ENCODE measurements at regions not wholly inside any gene's neighbourhood (a gene's known extent, or its start where the extent isn't known, plus 50 kb on each side); places are given as distances from the start of the nearest gene placed in this dataset.
A peak's percentile ranks its signal among the peaks of the same experiment; 100 is the strongest.
"Not testable (repeated sequence)": the region's sequence is repeated elsewhere in the genome, so short reads cannot be mapped to it uniquely, and the experiment has no call there.

DNA sequence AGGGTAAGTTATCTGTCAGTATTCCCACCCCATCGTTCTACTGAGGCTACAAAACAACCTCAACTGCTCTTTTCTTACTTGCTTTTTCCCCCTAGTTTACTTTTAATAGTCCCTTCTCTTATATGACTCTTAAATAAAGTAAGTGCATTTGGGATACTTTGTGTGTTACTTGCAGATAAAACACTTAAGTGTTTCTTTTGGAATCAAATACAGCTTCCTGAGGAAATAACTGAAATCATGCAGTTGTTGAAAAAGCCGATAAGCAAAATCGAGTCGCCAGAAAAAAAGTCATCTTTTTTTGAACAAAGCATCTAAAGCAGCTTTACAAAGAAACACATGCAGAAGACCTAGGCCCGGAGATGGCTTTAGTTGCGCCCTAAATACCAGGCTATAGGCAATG is 53.5 kb upstream of the EPB41L4A start:
- DNase-seq (ENCODE audit: low read depth in 3 of 3) = no peak

DNA sequence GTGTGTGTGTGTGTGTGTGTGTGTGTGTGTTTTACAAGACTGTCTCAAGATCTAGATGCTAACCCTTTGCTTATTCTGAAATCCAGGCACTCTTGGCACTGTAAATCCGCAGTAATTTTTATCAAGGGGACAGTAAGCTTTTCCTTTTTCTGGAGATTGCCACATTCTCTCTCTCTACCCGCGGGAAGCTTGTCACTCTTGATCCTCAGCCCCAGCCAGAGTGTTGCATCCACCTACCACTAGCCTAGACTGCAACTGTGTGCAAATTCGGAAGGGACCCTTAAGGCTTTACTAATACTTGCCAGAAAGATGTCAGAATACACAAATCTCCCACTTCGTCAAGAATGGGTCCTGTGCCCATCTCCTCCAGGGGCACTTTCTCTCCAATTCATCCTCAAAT is 54.9 kb upstream of the EPB41L4A start:
- DNase-seq (ENCODE audit: low read depth in 3 of 3) = no peak

DNA sequence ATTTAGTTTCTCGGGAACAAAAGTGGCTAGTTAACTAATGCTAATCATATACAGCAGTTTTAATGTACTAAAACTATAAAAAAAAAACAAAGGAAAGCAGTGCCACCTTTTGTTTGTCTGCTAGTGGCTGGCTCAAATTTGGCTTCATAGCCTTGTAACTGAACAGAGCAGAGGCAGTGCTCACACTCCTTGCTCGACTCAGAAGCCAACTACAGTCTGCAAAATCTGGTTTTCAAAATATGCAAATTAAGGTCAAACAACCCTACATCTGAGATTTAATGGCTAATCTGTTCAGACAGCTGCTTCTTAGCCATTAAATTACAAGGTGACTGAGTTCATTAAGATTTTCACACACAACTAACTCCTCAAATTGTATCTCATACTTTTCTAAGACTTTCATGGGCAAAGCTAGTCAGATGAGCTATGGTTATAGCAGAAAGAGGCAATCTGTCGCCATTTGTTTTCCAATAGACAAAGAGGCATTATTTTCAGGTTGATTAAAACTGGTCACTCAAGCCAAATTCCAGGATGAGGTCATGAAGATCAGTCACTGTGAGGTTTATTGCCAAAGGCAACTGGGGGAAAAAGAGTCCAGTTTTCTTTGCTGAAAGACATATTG is 56.8 kb upstream of the EPB41L4A start:
- no peak for DNase-seq (ENCODE audit: low read depth in 3 of 3)

DNA sequence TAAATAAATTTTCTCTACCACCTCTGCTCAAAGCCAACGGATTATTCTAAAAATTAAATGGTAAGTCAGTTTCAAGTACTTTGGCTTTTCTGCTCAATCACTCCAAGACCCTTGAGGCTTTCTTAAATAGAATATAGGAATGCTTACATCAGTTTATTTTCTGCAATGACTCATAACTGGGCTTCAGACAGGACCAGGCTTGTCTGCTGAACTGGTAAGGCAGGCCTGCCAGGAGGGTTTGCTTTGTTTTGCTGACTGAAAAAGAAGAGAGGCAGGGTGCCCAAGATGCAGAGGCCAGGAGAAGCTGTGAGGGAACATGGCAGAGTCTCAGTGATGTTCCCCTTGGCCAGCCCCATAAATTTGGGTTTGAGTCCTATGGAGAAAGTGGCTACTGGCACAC is 60.3 kb upstream of the EPB41L4A start:
- no peak for DNase-seq (ENCODE audit: low read depth in 3 of 3)

DNA sequence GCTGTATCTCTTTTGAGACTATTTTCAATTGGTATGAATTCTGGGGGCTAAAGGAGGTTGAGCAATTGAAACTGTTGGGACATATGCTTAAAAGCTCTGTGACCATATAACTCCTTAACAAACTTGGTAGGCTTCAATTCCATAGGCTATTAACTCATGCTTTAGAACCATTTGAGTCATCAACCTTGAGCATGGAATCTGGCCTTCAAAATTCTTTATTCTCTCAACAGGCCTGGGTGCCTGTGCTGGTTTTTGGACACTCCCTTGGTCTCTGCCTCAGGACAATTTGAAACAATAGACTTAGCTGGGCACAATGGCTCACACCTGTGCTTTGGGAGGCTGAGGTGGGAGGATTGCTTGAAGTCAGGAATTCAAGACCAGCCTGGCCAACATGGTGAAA is 61.4 kb upstream of the EPB41L4A start:
- DNase-seq (ENCODE audit: low read depth in 3 of 3) = no peak

DNA sequence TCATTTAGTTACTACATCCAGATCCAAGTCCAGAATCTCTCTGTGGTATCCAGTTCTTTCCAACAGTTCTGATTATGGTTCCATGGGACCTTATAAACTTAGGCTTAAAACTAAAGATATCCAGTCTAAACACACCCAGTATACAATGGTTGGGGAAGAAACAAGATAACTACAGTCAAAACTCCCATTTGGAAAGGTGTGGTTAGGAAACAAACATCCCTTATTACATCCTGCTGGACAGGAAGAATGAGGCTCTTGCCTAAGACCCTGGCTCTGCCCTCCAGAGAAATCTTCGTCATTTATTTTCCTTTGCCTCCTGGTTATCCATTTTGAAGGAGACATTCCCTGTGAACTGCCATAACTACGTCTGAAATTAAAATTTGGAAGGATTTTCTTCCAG is 64.6 kb upstream of the EPB41L4A start:
- no peak for DNase-seq (ENCODE audit: low read depth in 3 of 3)

DNA sequence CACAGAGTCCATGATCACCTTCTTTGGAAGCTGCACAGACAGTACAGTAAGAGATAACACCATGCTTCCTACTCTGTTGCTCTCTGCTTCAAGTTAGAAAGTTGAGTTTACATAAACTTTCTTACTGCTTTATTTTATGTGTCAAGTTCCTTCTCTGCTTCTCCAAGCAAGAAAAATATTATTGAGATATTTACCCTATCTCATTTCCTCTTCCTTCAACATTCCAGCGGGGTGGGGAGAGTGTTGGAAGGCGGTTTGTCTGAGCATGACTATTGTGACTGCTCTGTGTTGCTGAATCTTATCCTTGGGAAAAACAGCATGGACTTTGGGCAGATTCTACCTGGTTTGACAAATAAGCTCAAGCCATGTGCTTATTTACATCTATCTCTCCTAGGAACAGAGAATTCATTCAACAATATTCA is 66.9 kb upstream of the EPB41L4A start:
- DNase-seq (ENCODE audit: low read depth in 3 of 3) = no peak

DNA sequence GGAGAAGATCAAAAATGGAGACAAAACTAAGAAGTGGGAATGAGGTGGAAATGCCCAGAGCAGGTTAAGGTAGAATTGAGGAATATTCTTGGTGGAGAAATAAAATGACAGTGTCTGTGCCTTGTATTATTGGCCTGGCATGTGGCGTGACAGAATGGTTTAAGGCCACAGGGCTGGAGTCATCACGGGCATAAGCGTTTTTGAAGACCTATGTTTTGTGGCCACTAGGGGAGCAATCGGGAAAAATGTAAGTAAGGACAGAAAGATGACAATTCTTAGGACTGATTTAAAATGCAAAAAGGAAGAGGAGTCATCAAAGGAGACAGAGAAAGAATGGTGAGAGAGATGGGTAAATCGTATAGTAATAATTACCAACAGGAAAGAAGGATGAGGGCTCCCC is 72.2 kb upstream of the EPB41L4A start:
- DNase-seq (ENCODE audit: low read depth in 3 of 3) = no peak

DNA sequence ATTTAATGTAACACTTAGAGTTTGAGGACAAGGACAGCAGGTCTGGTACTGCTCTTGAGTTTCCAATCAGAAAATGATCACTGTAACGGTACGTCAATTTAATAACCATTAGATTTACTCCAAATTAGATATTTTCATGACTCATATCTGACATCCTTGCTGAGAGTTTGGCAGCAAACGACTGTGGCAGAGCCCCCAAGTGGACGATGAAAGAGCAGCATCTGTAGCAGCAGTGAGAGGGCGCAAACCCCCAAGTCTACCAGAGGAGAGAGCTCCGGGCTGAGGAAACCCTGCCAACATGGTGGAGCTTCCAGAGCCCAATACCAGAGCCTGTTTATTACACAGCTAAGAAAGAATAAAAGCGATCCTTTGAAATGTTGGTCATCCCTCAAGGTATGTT is 73.2 kb upstream of the EPB41L4A start:
- peak in 1 of 3 experiments; percentile 18 for DNase-seq (ENCODE audit: low read depth in 3 of 3)

DNA sequence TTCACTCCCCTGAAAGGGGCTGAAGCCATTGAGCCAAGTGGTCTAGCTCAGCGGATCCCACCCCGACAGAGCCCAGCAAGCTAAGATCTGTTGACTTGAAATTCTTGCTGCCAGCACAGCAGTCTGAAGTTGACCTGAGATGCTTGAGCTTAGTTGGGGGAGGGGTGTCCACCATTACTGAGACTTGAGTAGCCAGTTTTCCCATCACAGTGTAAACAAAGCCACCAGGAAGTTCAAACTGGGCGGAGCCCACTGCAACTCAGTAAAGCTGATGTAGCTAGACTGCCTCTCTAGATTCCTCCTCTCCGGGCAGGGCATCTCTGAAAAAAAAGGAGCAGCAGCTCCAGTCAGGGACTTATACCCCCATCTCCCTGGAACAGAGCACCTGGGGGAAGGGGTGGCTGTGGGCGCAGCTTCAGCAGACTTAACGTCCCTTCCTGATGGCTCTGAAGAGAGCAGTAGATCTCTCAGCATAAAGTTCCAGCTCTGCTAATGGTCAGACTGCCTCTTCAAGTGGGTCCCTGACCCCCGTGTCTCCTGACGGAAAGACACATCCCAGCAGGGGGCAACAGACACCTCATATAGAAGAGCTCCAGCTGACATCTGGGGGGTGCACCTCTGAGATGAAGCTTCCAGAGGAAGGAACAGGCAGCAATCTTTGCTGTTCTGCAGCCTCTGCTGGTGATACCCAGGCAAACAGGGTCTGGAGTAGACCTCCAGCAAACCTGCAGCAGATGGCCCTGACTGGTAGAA is 84.8 kb upstream of the EPB41L4A start:
- not testable (repeated sequence) for DNase-seq (ENCODE audit: low read depth in 3 of 3)

DNA sequence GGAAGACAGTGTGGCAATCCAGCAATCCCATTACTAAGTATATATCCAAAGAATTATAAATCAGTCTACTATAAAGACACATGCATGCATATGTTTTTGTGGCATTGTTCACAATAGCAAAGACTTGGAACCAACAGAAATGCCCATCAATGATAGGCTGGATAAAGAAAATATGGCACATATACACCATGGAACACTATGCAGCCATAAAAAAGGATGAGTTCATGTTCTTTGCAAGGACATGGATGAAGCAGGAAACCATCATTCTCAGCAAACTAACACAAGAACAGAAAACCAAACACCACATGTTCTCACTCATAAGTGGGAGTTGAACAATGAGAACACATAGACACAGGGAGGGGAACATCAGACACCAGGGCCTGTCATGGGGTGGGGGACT is 90.0 kb upstream of the EPB41L4A start:
- not testable (repeated sequence) for DNase-seq (ENCODE audit: low read depth in 3 of 3)

DNA sequence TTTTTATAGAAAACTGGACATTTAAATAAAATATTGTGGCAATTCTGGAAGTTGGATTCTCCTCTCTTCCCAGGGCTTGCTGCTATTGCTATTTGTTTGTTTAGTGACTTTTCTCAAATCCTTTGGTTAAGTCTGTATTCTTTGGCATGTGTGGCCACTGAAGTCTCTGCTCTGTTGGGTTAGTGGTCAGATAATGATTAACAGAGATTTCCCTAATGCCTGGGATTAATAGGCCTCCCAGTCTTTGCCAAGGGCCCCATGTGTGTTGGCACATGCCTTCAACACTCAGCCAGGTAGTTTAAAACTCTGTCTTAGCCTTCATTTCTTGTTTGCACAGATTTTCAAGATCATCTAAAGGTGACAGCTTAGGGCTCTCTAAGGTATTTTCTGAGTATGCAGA is 92.8 kb upstream of the EPB41L4A start:
- no peak for DNase-seq (ENCODE audit: low read depth in 3 of 3)

DNA sequence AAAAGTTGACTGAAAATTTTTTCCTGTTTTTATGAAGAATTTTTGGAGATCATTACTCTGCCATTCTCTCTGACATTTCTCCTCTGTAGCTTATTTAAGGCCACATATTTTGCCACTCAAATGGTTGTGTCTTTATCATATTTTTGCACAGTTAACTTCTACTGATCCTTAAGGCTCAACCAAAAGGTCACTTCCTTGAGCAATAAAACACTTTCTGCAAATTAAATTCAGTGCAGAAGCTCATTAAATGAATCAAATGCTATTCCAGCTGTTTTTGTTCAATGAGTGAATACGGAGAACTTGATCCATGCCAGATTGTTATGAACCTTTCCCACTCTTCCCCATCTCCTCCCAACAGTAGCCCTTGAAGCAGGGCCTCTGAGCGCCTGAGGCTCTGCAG is 93.8 kb upstream of the EPB41L4A start:
- DNase-seq (ENCODE audit: low read depth in 3 of 3) = no peak

DNA sequence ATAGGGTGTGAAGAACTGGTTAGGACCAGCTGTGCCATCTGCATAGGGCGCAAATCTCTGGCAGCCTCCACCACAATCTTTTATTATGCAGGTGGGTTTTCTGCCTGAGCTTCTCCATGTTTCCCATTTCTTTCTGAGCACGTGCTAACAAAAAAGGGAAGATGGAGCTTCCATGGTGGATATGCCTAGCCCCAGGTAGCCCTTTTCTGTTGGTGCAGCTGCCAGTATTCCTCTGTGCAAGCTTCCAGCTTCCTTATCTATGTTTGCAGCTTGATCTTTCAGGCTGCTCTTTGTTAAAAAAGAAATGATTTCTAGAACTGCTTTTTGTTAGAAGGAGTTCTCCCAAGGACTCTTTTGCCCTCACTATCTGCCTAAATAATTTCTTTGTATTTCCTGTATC is 95.0 kb upstream of the EPB41L4A start:
- no peak for DNase-seq (ENCODE audit: low read depth in 3 of 3)

DNA sequence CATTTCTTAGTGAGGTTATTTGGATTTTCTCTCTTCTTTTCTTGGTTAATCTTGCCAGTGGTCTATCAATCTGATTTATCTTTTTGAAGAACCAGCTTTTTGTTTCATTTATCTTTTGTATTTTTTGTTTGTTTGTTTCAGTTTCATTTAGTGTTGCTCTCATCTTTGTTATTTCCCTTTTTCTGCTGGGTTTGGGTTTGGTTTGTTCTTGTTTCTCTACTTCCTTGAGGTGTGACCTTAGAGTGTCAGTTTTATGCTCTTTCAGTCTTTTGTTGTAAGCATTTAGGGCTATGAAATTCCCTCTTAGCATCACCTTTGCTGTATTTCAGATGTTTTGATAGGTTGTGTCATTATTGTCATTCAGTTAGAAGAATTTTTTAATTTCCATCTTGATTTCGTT is 101.4 kb upstream of the EPB41L4A start:
- DNase-seq (ENCODE audit: low read depth in 3 of 3) = not testable (repeated sequence)

DNA sequence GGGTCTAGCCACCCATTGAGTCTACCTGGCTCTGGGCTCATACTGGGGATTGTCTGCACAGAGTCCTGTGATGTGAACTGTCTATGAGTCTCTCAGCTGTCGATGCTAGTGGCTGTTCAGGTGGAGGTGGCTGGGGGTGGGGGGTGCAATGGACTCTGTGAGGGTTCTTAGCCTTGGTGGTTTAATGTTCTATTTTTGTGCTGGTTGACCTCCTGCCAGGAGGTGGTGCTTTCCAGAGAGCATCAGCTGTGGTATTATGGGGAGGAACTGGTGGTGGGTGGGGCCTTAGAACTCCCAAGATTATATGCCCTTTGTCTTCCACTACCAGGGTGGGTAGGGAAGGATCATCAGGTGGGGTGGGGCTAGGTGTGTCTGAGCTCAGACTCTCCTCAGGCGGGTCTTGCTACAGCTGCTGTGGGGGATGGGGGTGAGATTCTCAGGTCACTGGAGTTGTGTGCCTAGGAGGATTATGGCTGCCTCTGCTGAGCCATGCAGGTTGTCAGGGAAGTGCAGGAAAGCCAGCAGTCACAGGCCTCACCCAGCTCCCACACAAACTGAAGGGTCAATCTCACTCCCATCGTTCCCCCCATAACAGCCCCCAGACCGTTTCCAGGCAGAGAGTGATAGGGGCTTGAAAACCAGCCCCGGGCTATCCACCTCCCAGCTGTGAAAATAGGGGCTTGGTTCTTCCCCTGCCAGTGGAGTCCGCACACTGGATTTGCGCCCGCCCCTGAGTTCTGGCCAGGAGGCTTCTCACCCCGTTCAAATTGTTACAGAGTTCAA is 104.0 kb upstream of the EPB41L4A start:
- DNase-seq (ENCODE audit: low read depth in 3 of 3) = not testable (repeated sequence)

DNA sequence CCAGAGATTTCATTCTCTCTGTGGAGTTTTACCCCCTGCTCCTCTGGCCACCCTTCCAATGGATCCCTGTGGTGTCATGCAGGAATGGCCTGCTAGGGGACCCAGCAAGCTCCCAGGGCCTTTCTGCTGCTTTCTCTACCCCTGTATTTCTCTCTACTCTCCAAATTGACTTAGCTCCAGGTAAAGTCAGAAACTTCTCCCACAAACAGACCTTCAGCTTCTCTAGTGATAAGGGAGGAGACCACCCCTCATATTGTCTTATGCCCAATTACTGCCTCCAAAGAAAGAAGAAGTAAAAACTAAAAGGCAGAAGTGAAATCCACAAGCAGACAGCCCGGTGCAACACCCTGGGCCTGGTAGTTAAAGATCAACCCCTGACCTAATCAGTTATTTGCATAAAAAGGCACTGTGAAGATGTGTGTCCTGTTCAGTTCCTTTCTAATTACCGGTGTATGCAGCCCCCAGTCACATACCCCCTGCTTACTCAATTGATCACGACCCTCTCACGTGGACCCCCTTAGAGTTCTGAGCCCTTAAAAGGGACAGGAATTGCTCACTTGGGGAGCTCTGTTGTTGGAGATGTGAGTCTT is 104.7 kb upstream of the EPB41L4A start:
- not testable (repeated sequence) for DNase-seq (ENCODE audit: low read depth in 3 of 3)

DNA sequence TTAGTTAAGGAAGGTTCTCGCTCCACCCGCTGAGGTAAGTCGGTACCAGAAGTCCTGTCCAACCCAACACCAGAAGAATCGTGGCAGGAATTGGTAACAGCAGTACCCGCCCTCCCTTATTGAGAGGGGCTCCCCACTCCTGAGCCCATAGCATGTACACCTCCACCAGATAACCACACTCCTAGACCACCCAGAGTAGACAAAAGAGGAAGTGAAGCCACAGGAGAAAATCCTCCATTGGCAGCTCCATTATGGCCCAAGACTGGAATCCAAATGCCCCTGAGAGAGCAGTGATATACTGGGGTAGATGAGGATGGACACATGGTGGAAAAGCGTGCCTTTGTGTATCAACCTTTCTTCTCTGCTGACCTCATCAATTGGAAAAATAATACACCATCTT is 106.1 kb upstream of the EPB41L4A start:
- DNase-seq (ENCODE audit: low read depth in 3 of 3) = no peak

DNA sequence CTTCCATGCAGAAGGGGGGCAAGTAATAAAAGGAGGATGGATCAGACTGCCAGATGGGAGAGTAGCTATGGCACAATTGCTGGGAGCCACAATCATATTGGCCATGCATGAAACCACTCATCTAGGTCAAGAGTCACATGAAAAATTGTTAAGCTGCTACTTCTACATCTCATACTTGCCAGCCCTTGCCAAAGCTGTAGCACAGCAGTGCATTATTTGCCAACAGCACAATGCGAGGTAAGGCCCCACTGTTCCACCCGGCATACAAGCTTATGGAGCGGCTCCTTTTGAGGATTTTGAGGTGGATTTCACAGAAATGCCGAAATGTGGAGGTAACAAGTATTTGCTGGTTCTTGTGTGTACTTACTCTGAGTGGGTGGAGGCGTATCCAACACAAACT is 109.9 kb upstream of the EPB41L4A start:
- DNase-seq (ENCODE audit: low read depth in 3 of 3) = no peak

DNA sequence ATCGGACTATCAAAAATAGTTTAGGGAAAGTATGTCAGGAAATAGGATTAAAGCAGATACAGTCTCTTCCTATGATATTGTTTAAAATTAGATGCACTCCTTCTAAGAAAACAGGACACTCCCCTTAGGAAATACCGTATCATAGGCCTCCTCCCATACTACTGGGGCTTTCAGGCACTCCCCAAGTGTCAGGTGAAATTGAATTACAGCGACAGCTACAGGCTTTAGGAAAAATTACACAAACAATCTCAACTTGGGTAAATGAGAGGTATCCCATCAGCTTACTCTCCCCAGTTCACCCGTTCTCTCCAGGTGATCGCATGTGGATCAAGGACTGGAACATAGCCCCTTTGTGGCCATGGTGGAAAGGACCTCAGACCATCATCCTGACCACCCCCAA is 110.4 kb upstream of the EPB41L4A start:
- DNase-seq (ENCODE audit: low read depth in 3 of 3) = no peak

DNA sequence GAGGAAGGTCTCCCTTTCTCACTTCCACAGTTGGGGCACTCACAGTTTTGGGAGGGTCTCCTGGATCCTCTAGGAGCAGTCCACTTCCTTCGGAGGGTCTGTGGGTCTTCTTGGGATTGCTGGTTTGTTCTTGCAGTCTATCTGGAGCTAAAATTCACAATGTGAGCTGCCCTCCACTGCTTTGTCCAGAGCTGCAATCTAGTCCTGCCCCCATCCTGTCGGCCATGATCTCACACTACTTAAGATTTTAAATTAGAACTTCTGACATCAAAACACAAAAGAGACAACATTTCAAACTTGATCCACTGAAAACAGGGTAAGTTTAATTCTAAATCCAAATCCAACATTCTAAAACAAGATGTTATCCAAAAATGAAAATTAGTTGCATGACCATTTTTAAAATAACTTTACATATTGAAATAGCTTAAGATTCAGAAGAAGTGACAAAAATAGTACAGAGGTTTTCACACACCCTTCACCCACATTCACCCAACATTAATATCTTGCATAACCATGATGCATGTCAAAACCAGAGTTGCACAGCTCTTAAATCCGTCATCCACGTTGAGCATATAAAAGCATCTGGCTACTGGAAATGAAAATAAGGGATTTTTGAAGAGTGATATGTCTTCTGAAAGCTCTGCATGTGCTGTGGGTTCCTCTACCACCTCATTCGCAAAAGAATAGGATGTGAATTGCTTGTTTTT is 113.7 kb upstream of the EPB41L4A start:
- DNase-seq (ENCODE audit: low read depth in 3 of 3) = no peak

DNA sequence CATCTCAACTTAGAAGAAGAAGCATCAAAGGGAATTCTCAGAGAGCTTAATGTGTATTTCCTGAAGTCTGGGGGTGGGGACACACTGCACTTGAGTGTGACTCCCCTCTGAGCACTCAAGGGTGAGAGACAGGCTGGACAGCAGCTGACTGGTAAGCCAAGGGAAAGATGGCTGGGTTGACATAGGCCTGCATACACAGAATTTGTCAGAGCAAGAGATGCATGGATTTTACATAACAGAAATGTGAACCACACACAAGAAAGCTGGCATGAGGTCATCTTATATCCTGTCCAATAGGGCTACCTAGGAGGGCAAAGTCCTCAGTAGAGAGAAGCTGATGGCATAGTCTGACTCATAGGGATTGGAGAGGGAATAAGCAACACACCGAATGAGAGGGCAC is 114.3 kb upstream of the EPB41L4A start:
- DNase-seq (ENCODE audit: low read depth in 3 of 3) = no peak

Data from stimulated activated CD4-positive, alpha-beta T cell treated with anti-CD3 and anti-CD28 coated beads, TNF-alpha, amount 100 ng/mL, for 24 hours (primary cell).